ENCODE measurements at regions not wholly inside any gene's neighbourhood (a gene's known extent, or its start where the extent isn't known, plus 50 kb on each side); places are given as distances from the start of the nearest gene placed in this dataset.

- TF ChIP-seq SUZ12 (IDR thresholded peaks at IDR 0.05) (no peak), SP1 (IDR thresholded peaks at IDR 0.05) (no peak), NFRKB (IDR thresholded peaks at IDR 0.05) (no peak), FOXM1 (IDR thresholded peaks at IDR 0.05; ENCODE audit: borderline replicate concordance) (no peak), ARNT (IDR thresholded peaks at IDR 0.05) (no peak), L3MBTL2 (conservative IDR thresholded peaks at IDR 0.05) (no peak), CTBP1 (IDR thresholded peaks at IDR 0.05; ENCODE audit: borderline replicate concordance) (no peak), ZNF384 (IDR thresholded peaks at IDR 0.05) (no peak), LEF1 (IDR thresholded peaks at IDR 0.05; ENCODE audit: borderline replicate concordance) (no peak)
Observed at GRCh38 chr4:154152546-154152945, 339.1 kb downstream of the DCHS2 start.
